ENCODE measurements at regions not wholly inside any gene's neighbourhood (a gene's known extent, or its start where the extent isn't known, plus 50 kb on each side); places are given as distances from the start of the nearest gene placed in this dataset.

GRCh38 chr11:91794146-91794545 is 430.5 kb upstream of the FAT3 start:
- ATAC-seq (ENCODE audit: low FRiP score in 2 of 2) (no peak), DNase-seq (no peak)
- WGBS, 2 donors, result 65 to 72% methylated on average over 3 of the region's 3 CpGs
- H3K4me3 ChIP-seq, result no peak overlapping the region
- no peaks in the 10 kb centered on the region for H3K9me3 ChIP-seq
- TF ChIP-seq EP300 (IDR thresholded peaks at IDR 0.05) (no peak), POLR2AphosphoS5 (IDR thresholded peaks at IDR 0.05) (no peak), CTCF (IDR thresholded peaks at IDR 0.05) (no peak), POLR2A (IDR thresholded peaks at IDR 0.05) (no peak)
- H3K27ac ChIP-seq, result no peak overlapping the region
- peaks cover 0 to 3% (median 0%) of the 10 kb centered on the region in 4 donors for H3K4me1 ChIP-seq
- no peaks in the 10 kb centered on the region for H3K27me3 ChIP-seq
- H3K36me3 ChIP-seq, result no peaks in the 10 kb centered on the region

GRCh38 chr11:91792779-91793262 is 431.8 kb upstream of the FAT3 start:
- no peak for DNase-seq
- ATAC-seq (ENCODE audit: low FRiP score in 2 of 2), result peak in 1 of 2 donors; percentile 34
- H3K36me3 ChIP-seq, result no peaks in the 10 kb centered on the region
- no peaks in the 10 kb centered on the region for H3K27me3 ChIP-seq
- no peak overlapping the region for H3K27ac ChIP-seq
- TF ChIP-seq EP300 (IDR thresholded peaks at IDR 0.05) (no peak), CTCF (IDR thresholded peaks at IDR 0.05) (no peak), POLR2A (IDR thresholded peaks at IDR 0.05) (no peak), POLR2AphosphoS5 (IDR thresholded peaks at IDR 0.05) (no peak)
- H3K4me1 ChIP-seq, result peaks cover 0 to 3% (median 0%) of the 10 kb centered on the region in 4 donors
- 85% methylated on average over 4 of the region's 4 CpGs for WGBS, 2 donors
- no peaks in the 10 kb centered on the region for H3K9me3 ChIP-seq
- no peak overlapping the region for H3K4me3 ChIP-seq

- ATAC-seq (ENCODE audit: low FRiP score in 2 of 2), result no peak
- H3K4me1 ChIP-seq, result no peaks in the 10 kb centered on the region
- 61 to 66% methylated on average over 3 of the region's 3 CpGs for WGBS, 2 donors
These were observed 433.5 kb upstream of the FAT3 start for GRCh38 chr11:91791171-91791468.

GRCh38 chr11:91790346-91791170 is 434.1 kb upstream of the FAT3 start:
- TF ChIP-seq POLR2A (IDR thresholded peaks at IDR 0.05) (no peak), POLR2AphosphoS5 (IDR thresholded peaks at IDR 0.05) (no peak), CTCF (IDR thresholded peaks at IDR 0.05) (no peak), EP300 (IDR thresholded peaks at IDR 0.05) (no peak)
- no peak for ATAC-seq (ENCODE audit: low FRiP score in 2 of 2)
- H3K36me3 ChIP-seq, result no peaks in the 10 kb centered on the region
- no peaks in the 10 kb centered on the region for H3K9me3 ChIP-seq
- H3K27ac ChIP-seq, result no peak overlapping the region
- H3K27me3 ChIP-seq, result no peaks in the 10 kb centered on the region
- DNase-seq, result no peak
- H3K4me1 ChIP-seq, result no peaks in the 10 kb centered on the region
- H3K4me3 ChIP-seq, result no peak overlapping the region
- 70 to 76% methylated on average over 6 of the region's 6 CpGs for WGBS, 2 donors

More at GRCh38 chr11:91791171-91791468, 433.5 kb upstream of the FAT3 start:
- Histone ChIP-seq H3K4me3 (no peak overlapping the region), H3K27ac (no peak overlapping the region), H3K36me3 (no peaks in the 10 kb centered on the region), H3K27me3 (no peaks in the 10 kb centered on the region), H3K9me3 (no peaks in the 10 kb centered on the region)
- DNase-seq, result no peak
- TF ChIP-seq POLR2A (IDR thresholded peaks at IDR 0.05) (no peak), POLR2AphosphoS5 (IDR thresholded peaks at IDR 0.05) (no peak), CTCF (IDR thresholded peaks at IDR 0.05) (no peak), EP300 (IDR thresholded peaks at IDR 0.05) (no peak)

- DNase-seq (no peak), ATAC-seq (ENCODE audit: low FRiP score in 2 of 2) (no peak)
- Histone ChIP-seq H3K27me3 (no peaks in the 10 kb centered on the region), H3K4me1 (no peaks in the 10 kb centered on the region), H3K27ac (no peak overlapping the region), H3K36me3 (no peaks in the 10 kb centered on the region), H3K9me3 (no peaks in the 10 kb centered on the region), H3K4me3 (no peak overlapping the region)
- TF ChIP-seq EP300 (IDR thresholded peaks at IDR 0.05) (no peak), POLR2A (IDR thresholded peaks at IDR 0.05) (no peak), POLR2AphosphoS5 (IDR thresholded peaks at IDR 0.05) (no peak), CTCF (IDR thresholded peaks at IDR 0.05) (no peak)
- WGBS, 2 donors, result 87 to 95% methylated on average over 1 of the region's 1 CpG
These were observed 435.9 kb upstream of the FAT3 start for GRCh38 chr11:91788764-91789163.
